ENCODE measurements at regions not wholly inside any gene's neighbourhood (a gene's known extent, or its start where the extent isn't known, plus 50 kb on each side); places are given as distances from the start of the nearest gene placed in this dataset.

DNA sequence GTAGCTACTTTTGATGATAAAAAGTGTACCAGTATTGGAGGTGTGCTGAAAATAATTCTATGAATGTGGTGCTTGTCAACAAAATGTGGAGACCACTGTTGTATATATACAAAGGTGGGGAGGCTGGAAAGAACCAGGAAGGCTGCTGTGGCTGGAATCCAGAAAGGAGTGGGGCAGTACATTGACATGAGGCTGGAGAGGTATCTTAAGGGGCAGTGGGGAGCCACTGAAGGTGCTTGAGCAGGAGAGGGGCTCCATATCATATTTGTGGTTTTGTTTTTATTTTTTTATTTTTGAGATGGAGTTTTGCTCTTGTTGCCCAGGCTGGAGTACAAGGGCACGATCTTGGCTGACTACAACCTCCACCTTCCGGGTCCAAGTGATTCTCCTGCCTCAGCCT lies 87.9 kb upstream of the NEURL1B start:
- DNase-seq (ENCODE audit: low read depth): no peak
- TF ChIP-seq, protein P1, sequence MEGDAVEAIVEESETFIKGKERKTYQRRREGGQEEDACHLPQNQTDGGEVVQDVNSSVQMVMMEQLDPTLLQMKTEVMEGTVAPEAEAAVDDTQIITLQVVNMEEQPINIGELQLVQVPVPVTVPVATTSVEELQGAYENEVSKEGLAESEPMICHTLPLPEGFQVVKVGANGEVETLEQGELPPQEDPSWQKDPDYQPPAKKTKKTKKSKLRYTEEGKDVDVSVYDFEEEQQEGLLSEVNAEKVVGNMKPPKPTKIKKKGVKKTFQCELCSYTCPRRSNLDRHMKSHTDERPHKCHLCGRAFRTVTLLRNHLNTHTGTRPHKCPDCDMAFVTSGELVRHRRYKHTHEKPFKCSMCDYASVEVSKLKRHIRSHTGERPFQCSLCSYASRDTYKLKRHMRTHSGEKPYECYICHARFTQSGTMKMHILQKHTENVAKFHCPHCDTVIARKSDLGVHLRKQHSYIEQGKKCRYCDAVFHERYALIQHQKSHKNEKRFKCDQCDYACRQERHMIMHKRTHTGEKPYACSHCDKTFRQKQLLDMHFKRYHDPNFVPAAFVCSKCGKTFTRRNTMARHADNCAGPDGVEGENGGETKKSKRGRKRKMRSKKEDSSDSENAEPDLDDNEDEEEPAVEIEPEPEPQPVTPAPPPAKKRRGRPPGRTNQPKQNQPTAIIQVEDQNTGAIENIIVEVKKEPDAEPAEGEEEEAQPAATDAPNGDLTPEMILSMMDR (IDR thresholded peaks at IDR 0.05; ENCODE audit: insufficient read depth, low read length, severe bottlenecking): no peak
- Histone ChIP-seq H3K36me3 (ENCODE audit: control insufficient read depth, insufficient read depth, low read length) (no peaks in the 10 kb centered on the region), H3K4me3 (ENCODE audit: low read depth, low read length) (no peak overlapping the region), H3K27me3 (ENCODE audit: control insufficient read depth, insufficient read depth, low read length) (peaks cover 3% of the 10 kb centered on the region)
- FAIRE-seq: no peak

DNA sequence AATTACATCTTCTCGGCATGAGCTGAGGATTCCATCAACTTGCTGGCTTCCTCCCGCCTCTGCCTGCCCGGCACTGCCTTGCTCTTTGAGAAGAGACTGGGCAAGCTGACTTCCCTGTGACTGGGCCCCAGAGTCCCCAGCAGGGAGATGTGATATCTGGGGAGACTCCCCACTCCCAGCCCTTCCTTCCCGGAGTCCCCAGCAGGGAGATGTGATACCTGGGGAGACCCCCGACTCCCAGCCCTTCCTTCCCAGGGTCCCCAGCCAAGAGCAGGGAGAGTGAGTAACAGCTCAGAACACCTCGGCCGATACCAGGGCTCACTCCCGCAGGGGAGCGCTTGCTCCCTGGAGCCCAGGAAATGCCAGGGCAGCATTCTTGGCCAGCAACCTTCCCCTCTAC lies 90.1 kb upstream of the NEURL1B start:
- no peak overlapping the region for H3K4me3 ChIP-seq (ENCODE audit: low read depth, low read length)
- no peaks in the 10 kb centered on the region for H3K36me3 ChIP-seq (ENCODE audit: control insufficient read depth, insufficient read depth, low read length)
- FAIRE-seq: no peak
- TF ChIP-seq, protein P1 (IDR thresholded peaks at IDR 0.05; ENCODE audit: insufficient read depth, low read length, severe bottlenecking): no peak
- peaks cover 3% of the 10 kb centered on the region for H3K27me3 ChIP-seq (ENCODE audit: control insufficient read depth, insufficient read depth, low read length)
- no peak for DNase-seq (ENCODE audit: low read depth)

DNA sequence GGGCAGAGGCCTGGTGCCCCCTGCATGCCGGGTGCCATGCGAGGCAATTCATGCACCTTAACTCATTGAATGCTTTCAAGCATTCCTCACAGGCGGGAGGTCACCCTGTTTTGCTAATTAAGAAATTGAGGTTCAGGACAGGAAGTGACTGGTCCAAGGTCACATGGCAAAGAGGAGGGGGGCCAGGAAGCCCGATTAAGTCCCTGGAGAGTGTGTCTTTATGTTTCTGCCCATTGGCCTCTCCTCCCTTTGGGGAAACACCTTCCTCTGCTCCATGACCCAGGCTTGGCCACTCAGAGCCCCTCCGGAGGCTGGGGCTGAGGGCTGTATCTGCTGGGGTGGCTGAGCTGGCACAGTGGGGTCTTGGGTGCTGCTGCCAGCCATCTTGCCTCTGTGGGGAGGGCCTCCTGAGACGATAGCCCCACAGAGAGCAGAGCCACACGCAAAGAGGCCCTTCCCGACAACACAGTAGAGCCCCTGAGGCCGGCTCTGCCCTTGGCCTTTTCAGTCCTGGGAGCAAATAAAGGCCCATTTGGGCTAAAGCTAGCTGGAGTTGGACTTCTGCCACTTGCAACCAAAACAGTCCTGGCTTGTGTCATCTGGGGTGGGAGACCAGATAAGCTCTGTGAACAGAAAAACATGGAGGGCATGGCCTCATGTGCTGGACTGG lies 90.8 kb upstream of the NEURL1B start:
- TF ChIP-seq, protein P1 (IDR thresholded peaks at IDR 0.05; ENCODE audit: insufficient read depth, low read length, severe bottlenecking): no peak
- Histone ChIP-seq H3K27me3 (ENCODE audit: control insufficient read depth, insufficient read depth, low read length) (peaks cover 3% of the 10 kb centered on the region), H3K4me3 (ENCODE audit: low read depth, low read length) (no peak overlapping the region), H3K36me3 (ENCODE audit: control insufficient read depth, insufficient read depth, low read length) (no peaks in the 10 kb centered on the region)
- DNase-seq (ENCODE audit: low read depth): no peak
- no peak for FAIRE-seq

DNA sequence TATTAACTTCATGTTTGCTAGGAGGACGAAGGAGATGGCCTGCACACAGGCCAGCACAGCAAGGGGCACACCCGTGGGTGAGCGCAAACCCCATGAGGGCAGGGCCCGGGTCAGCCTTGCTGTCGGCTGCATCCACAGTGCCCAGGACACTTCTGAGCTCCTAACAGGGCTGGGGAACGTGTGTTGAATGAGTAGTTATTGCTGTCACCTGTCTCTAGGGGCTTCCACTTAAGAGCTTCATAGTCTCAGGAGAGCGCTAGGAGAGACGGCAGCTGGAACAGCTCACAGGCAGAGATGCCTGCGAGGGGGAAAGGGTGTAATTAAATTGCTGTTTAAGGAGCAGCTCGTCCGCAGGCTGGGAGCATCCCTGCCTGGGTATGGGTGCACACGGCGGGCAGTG lies 91.4 kb upstream of the NEURL1B start:
- Histone ChIP-seq H3K27me3 (ENCODE audit: control insufficient read depth, insufficient read depth, low read length) (peaks cover 3% of the 10 kb centered on the region), H3K36me3 (ENCODE audit: control insufficient read depth, insufficient read depth, low read length) (no peaks in the 10 kb centered on the region), H3K4me3 (ENCODE audit: low read depth, low read length) (no peak overlapping the region)
- FAIRE-seq (no peak), DNase-seq (ENCODE audit: low read depth) (no peak)
- TF ChIP-seq, protein P1 (IDR thresholded peaks at IDR 0.05; ENCODE audit: insufficient read depth, low read length, severe bottlenecking): no peak

DNA sequence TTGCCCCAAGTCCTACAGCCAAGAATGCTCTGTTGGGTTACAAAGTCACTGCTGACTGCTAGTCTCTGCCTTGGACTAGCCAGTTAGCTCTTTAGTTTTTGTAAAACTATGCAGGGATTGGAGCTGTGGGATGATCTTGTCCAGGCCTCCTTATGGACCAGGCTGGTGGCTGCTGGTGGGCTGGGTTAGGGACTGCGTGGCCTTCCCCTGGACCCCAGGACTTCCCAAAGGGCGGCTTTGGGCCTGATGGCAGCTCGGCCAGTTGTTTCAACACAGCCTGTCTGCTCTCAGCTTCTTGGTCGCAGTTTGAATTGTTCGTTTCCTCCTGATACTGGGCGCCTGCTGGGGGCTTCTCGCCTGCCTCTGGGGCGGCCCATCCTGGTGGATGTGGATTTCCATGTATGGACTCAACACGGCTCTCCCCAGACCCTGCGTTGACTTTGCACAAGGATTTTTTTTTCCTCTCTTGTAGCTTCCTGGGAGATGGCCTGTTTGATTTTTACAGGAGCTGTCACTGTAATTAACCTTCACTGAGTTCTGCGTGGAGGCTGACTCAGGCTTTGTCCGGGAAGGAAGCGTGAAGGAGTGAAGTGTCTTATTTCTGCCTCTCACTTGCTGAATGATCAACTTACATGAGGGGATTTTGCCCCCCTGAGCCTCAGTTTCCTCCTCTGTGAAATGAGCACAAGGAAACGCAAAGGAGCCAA lies 91.9 kb upstream of the NEURL1B start:
- H3K27me3 ChIP-seq (ENCODE audit: control insufficient read depth, insufficient read depth, low read length): peaks cover 3% of the 10 kb centered on the region
- TF ChIP-seq, protein P1 (IDR thresholded peaks at IDR 0.05; ENCODE audit: insufficient read depth, low read length, severe bottlenecking): no peak
- no peaks in the 10 kb centered on the region for H3K36me3 ChIP-seq (ENCODE audit: control insufficient read depth, insufficient read depth, low read length)
- FAIRE-seq: no peak
- H3K4me3 ChIP-seq (ENCODE audit: low read depth, low read length): no peak overlapping the region
- DNase-seq (ENCODE audit: low read depth): no peak

Measured in bronchial epithelial cell (primary cell).